SK-N-SH treated with all-trans-retinoic acid at 6 μM for 48 hours (cell line): ENCODE measurements at regions not wholly inside any gene's neighbourhood (a gene's known extent, or its start where the extent isn't known, plus 50 kb on each side); places are given as distances from the start of the nearest gene placed in this dataset.

ENCODE experiments used
- ARNTL ChIP-seq: fragments of 450-650 bp; formaldehyde crosslinking; IDR thresholded peaks from 2 replicates; pipeline ENCODE4 v1.5.0; 2020; ENCODE audit warnings: low read depth, mild to moderate bottlenecking, moderate library complexity, borderline replicate concordance
- BACH2 ChIP-seq: fragments of 250-450 bp; sonication (Bioruptor Pico); IDR thresholded peaks from 2 replicates; pipeline ENCODE4 v1.9.0; 2021; ENCODE audit warnings: mild to moderate bottlenecking, borderline replicate concordance
- CSDC2 ChIP-seq: fragments of 250-450 bp; sonication (Bioruptor Pico); IDR thresholded peaks from 2 replicates; pipeline ENCODE4 v1.5.0; 2020; ENCODE audit warnings: mild to moderate bottlenecking, moderate library complexity
- ESRRG ChIP-seq: fragments of 250-450 bp; sonication (Bioruptor Pico); IDR thresholded peaks from 2 replicates; pipeline ENCODE4 v1.6.1; 2021; ENCODE audit warnings: mild to moderate bottlenecking
- ISL1 ChIP-seq: fragments of 250-450 bp; sonication (Bioruptor Pico); IDR thresholded peaks from 2 replicates; pipeline ENCODE4 v2.1.2; 2022; ENCODE audit warnings: mild to moderate bottlenecking, moderate library complexity
- TCF4 ChIP-seq: fragments of 250-450 bp; sonication (Bioruptor Pico); IDR thresholded peaks from 2 replicates; pipeline ENCODE4 v1.8.0; 2021; ENCODE audit warnings: mild to moderate bottlenecking, moderate library complexity, borderline replicate concordance
- TOX ChIP-seq: fragments of 250-450 bp; sonication (Bioruptor Pico); IDR thresholded peaks from 2 replicates; pipeline ENCODE4 v1.8.0; 2021; ENCODE audit warnings: mild to moderate bottlenecking, moderate library complexity, borderline replicate concordance
- ZC3H10 ChIP-seq: fragments of 250-450 bp; sonication (Bioruptor Pico); IDR thresholded peaks from 2 replicates; pipeline ENCODE4 v1.5.1; 2021; ENCODE audit warnings: mild to moderate bottlenecking, moderate library complexity
- ZFP30 ChIP-seq: fragments of 450-650 bp; formaldehyde crosslinking; IDR thresholded peaks from 2 replicates; pipeline ENCODE4 v1.5.0; 2022; ENCODE audit warnings: mild to moderate bottlenecking, moderate library complexity
- ZNF565 ChIP-seq: fragments of 450-650 bp; formaldehyde crosslinking; conservative IDR thresholded peaks from 2 replicates; pipeline ENCODE4 v1.5.0; 2020; ENCODE audit warnings: low read depth, mild to moderate bottlenecking, moderate library complexity
- ZNF8 ChIP-seq: fragments of 450-650 bp; formaldehyde crosslinking; IDR thresholded peaks from 2 replicates; pipeline ENCODE4 v1.5.0; 2020; ENCODE audit warnings: mild to moderate bottlenecking, moderate library complexity
- TF ChIP-seq, protein P1 (sequence below): fragments of 250-450 bp; sonication (Bioruptor Pico); IDR thresholded peaks from 2 replicates; pipeline ENCODE4 v1.5.0; 2020; ENCODE audit warnings: mild to moderate bottlenecking, moderate library complexity
- TF ChIP-seq, protein P2 (sequence below): fragments of 250-450 bp; sonication (Bioruptor Pico); IDR thresholded peaks from 2 replicates; pipeline ENCODE4 v1.5.1; 2020; ENCODE audit warnings: low read depth, mild to moderate bottlenecking, moderate library complexity
- TF ChIP-seq, protein P3 (sequence below): fragments of 250-450 bp; sonication (Bioruptor Pico); IDR thresholded peaks from 2 replicates; pipeline ENCODE4 v1.8.0; 2020; ENCODE audit warnings: mild to moderate bottlenecking, moderate library complexity, borderline replicate concordance

DNA sequence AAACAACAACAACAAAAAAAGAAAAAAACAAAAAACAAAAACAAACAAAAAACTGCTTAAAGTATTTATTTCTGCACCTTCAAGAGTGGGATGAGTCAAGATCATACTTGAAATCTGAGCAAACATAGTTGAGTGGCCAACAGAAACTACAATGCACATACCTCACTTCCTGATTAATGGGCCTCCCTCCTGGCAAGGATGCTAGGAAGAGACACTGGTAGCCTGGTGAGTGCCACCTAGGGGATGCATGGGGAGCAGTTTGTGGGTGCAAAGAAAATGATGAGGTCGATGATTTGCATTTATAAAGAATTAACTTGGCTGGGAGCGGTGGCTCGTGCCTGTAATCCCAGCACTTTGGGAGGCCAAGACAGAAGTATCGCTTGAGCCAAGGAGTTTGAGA is 808.1 kb downstream of the MAFB start:
- TF ChIP-seq ARNTL (CRISPR knock-in tag) (no peak), ZNF565 (no peak), ZNF8 (no peak), ZC3H10 (CRISPR knock-in tag) (no peak), ESRRG (CRISPR knock-in tag) (no peak), BACH2 (CRISPR knock-in tag) (no peak), ISL1 (CRISPR knock-in tag) (no peak), CSDC2 (CRISPR knock-in tag) (no peak), TOX (no peak), ZFP30 (CRISPR knock-in tag) (no peak), TCF4 (no peak)
- TF ChIP-seq, protein P1, sequence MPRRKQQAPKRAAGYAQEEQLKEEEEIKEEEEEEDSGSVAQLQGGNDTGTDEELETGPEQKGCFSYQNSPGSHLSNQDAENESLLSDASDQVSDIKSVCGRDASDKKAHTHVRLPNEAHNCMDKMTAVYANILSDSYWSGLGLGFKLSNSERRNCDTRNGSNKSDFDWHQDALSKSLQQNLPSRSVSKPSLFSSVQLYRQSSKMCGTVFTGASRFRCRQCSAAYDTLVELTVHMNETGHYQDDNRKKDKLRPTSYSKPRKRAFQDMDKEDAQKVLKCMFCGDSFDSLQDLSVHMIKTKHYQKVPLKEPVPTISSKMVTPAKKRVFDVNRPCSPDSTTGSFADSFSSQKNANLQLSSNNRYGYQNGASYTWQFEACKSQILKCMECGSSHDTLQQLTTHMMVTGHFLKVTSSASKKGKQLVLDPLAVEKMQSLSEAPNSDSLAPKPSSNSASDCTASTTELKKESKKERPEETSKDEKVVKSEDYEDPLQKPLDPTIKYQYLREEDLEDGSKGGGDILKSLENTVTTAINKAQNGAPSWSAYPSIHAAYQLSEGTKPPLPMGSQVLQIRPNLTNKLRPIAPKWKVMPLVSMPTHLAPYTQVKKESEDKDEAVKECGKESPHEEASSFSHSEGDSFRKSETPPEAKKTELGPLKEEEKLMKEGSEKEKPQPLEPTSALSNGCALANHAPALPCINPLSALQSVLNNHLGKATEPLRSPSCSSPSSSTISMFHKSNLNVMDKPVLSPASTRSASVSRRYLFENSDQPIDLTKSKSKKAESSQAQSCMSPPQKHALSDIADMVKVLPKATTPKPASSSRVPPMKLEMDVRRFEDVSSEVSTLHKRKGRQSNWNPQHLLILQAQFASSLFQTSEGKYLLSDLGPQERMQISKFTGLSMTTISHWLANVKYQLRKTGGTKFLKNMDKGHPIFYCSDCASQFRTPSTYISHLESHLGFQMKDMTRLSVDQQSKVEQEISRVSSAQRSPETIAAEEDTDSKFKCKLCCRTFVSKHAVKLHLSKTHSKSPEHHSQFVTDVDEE (CRISPR knock-in tag), result no peak
- TF ChIP-seq, protein P2, sequence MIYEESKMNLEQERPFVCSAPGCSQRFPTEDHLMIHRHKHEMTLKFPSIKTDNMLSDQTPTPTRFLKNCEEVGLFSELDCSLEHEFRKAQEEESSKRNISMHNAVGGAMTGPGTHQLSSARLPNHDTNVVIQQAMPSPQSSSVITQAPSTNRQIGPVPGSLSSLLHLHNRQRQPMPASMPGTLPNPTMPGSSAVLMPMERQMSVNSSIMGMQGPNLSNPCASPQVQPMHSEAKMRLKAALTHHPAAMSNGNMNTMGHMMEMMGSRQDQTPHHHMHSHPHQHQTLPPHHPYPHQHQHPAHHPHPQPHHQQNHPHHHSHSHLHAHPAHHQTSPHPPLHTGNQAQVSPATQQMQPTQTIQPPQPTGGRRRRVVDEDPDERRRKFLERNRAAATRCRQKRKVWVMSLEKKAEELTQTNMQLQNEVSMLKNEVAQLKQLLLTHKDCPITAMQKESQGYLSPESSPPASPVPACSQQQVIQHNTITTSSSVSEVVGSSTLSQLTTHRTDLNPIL (CRISPR knock-in tag), result no peak
- TF ChIP-seq, protein P3, sequence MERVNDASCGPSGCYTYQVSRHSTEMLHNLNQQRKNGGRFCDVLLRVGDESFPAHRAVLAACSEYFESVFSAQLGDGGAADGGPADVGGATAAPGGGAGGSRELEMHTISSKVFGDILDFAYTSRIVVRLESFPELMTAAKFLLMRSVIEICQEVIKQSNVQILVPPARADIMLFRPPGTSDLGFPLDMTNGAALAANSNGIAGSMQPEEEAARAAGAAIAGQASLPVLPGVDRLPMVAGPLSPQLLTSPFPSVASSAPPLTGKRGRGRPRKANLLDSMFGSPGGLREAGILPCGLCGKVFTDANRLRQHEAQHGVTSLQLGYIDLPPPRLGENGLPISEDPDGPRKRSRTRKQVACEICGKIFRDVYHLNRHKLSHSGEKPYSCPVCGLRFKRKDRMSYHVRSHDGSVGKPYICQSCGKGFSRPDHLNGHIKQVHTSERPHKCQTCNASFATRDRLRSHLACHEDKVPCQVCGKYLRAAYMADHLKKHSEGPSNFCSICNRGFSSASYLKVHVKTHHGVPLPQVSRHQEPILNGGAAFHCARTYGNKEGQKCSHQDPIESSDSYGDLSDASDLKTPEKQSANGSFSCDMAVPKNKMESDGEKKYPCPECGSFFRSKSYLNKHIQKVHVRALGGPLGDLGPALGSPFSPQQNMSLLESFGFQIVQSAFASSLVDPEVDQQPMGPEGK (CRISPR knock-in tag), result no peak
